DOHH2 (cell line): ENCODE measurements at regions not wholly inside any gene's neighbourhood (a gene's known extent, or its start where the extent isn't known, plus 50 kb on each side); places are given as distances from the start of the nearest gene placed in this dataset.
"Not testable (repeated sequence)": the region's sequence is repeated elsewhere in the genome, so short reads cannot be mapped to it uniquely, and the experiment has no call there.

Experiments
- H3F3A ChIP-seq: fragments of 200-600 bp; sonication (generic), shearing (Covaris generic); 2 replicates; pipeline ENCODE4 v1.6.0; 2016; ENCODE audit warnings: antibody characterized with exemption, mild to moderate bottlenecking; ENCODE audit not compliant: control insufficient read depth, insufficient read depth
- H3K27ac ChIP-seq: fragments of 200-600 bp; sonication (generic); 2 replicates; pipeline ENCODE4 v1.5.1; 2014; ENCODE audit warnings: low read depth, mild to moderate bottlenecking, low read length, moderate library complexity
- H3K27me3 ChIP-seq: fragments of 200-600 bp; sonication (generic); 2 replicates; pipeline ENCODE4 v1.6.1; 2014; ENCODE audit warnings: mild to moderate bottlenecking, low read length, mixed read lengths; ENCODE audit not compliant: control insufficient read depth
- H3K36me3 ChIP-seq: fragments of 200-600 bp; sonication (generic); 2 replicates; pipeline ENCODE4 v1.6.1; 2014; ENCODE audit warnings: mild to moderate bottlenecking, low read length, moderate library complexity, mixed read lengths; ENCODE audit not compliant: control insufficient read depth
- H3K4me1 ChIP-seq: fragments of 200-600 bp; sonication (generic); 2 replicates; pipeline ENCODE4 v1.6.1; 2014; ENCODE audit warnings: mild to moderate bottlenecking, low read length, mixed read lengths; ENCODE audit not compliant: control insufficient read depth
- H3K4me2 ChIP-seq: fragments of 200-600 bp; sonication (generic); 2 replicates; pipeline ENCODE4 v1.6.0; 2014; ENCODE audit warnings: mild to moderate bottlenecking, low read length, moderate library complexity
- H3K4me3 ChIP-seq: fragments of 200-600 bp; sonication (generic); 2 replicates; pipeline ENCODE4 v1.5.1; 2014; ENCODE audit warnings: mild to moderate bottlenecking, low read length, mixed read lengths
- H3K79me2 ChIP-seq: fragments of 200-600 bp; sonication (generic); 2 replicates; pipeline ENCODE4 v1.6.1; 2014; ENCODE audit warnings: mild to moderate bottlenecking, low read length, mixed read lengths; ENCODE audit not compliant: control insufficient read depth
- H3K9me2 ChIP-seq: fragments of 200-600 bp; sonication (generic); replicated peaks from 2 replicates; pipeline ENCODE4 v1.6.1; 2014; ENCODE audit warnings: mild to moderate bottlenecking, low read length, mixed read lengths; ENCODE audit not compliant: control insufficient read depth
- H3K9me3 ChIP-seq: fragments of 200-600 bp; sonication (generic); 2 replicates; pipeline ENCODE4 v1.6.1; 2014; ENCODE audit warnings: antibody characterized with exemption, low read length, mixed read lengths; ENCODE audit not compliant: control insufficient read depth, insufficient read depth
- H4K20me1 ChIP-seq: fragments of 200-600 bp; sonication (generic); 2 replicates; pipeline ENCODE4 v1.6.0; 2014; ENCODE audit warnings: low read depth, mild to moderate bottlenecking, antibody characterized with exemption, low read length, moderate library complexity; ENCODE audit not compliant: control insufficient read depth, insufficient read depth
- EZH2phosphoT487 ChIP-seq: fragments of 200-600 bp; sonication (generic); IDR thresholded peaks from 2 replicates; pipeline ENCODE4 v1.6.1; 2017; ENCODE audit warnings: borderline replicate concordance, mild to moderate bottlenecking, antibody characterized with exemption, low read length, moderate library complexity, mixed read lengths
- TF ChIP-seq, protein P1 (sequence below): fragments of 200-600 bp; sonication (generic); IDR thresholded peaks from one replicate; pipeline ENCODE4 v1.5.1; 2014; ENCODE audit warnings: antibody characterized with exemption, mild to moderate bottlenecking, low read depth, low read length; ENCODE audit not compliant: poor library complexity, severe bottlenecking

DNA sequence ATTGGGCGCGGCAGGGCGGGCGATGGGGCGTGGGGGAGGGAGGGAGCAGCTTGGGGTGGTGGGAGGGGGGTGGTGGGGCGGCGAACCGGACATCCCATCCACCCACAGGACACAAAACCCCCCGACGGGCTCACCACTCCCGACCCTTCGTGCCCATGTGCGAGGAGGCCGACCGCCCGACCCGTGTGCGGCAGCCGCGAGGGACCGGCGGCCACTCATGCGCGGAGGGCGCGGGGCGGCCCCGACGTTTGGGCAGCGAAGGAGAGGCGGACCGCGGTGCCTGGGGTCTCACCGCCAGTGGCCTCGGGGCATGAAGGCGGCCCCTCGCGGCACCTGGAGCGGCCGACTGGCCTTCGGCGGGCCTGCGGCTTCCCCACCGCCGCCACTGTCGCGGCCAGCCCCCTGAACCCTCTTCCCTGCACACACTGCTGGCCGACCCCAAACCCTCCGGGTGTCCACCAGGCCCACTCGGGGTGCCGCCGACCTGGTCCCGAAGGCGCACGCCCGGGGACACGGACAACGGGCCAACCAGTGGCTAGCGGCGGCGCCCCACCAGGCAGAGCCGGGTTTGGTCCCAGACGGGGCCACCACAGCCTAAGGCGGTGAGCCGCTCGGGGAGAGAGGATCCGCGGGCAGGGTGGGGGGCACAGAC, 94.6 kb upstream of the ANKRD30BL start:
- Histone ChIP-seq H3K4me1 (no peaks in the 10 kb centered on the region), H4K20me1 (no peaks in the 10 kb centered on the region), H3K27me3 (no peaks in the 10 kb centered on the region), H3K4me2 (no peak overlapping the region), H3F3A (no peaks in the 10 kb centered on the region), H3K36me3 (no peaks in the 10 kb centered on the region), H3K9me3 (peaks cover 15% of the 10 kb centered on the region; the same call in 1 of the 2 replicates), H3K4me3 (no peak overlapping the region), H3K79me2 (no peaks in the 10 kb centered on the region), H3K27ac (no peak overlapping the region), H3K9me2 (no peaks in the 10 kb centered on the region)
- no peak for TF ChIP-seq EZH2phosphoT487
- TF ChIP-seq, protein P1, sequence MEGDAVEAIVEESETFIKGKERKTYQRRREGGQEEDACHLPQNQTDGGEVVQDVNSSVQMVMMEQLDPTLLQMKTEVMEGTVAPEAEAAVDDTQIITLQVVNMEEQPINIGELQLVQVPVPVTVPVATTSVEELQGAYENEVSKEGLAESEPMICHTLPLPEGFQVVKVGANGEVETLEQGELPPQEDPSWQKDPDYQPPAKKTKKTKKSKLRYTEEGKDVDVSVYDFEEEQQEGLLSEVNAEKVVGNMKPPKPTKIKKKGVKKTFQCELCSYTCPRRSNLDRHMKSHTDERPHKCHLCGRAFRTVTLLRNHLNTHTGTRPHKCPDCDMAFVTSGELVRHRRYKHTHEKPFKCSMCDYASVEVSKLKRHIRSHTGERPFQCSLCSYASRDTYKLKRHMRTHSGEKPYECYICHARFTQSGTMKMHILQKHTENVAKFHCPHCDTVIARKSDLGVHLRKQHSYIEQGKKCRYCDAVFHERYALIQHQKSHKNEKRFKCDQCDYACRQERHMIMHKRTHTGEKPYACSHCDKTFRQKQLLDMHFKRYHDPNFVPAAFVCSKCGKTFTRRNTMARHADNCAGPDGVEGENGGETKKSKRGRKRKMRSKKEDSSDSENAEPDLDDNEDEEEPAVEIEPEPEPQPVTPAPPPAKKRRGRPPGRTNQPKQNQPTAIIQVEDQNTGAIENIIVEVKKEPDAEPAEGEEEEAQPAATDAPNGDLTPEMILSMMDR: no peak

- H3K4me1 ChIP-seq, H3K27me3 ChIP-seq, H3K27ac ChIP-seq, H3K36me3 ChIP-seq, H4K20me1 ChIP-seq, H3K9me2 ChIP-seq, H3K4me3 ChIP-seq, H3K4me2 ChIP-seq, H3F3A ChIP-seq, H3K79me2 ChIP-seq: not testable (repeated sequence)
- peaks cover 15% of the 10 kb centered on the region; the same call in 1 of the 2 replicates for H3K9me3 ChIP-seq
Measured at GRCh38 chr2:132256903-132257300, 95.2 kb upstream of the ANKRD30BL start.

GRCh38 chr2:132257301-132258171, 95.8 kb upstream of the ANKRD30BL start:
- H3K27ac ChIP-seq, H3K4me3 ChIP-seq, H3K9me2 ChIP-seq, H3K4me2 ChIP-seq, H3K4me1 ChIP-seq, H4K20me1 ChIP-seq, H3K79me2 ChIP-seq, H3K36me3 ChIP-seq, H3K27me3 ChIP-seq, H3F3A ChIP-seq: not testable (repeated sequence)
- H3K9me3 ChIP-seq: peaks cover 15% of the 10 kb centered on the region; the same call in 1 of the 2 replicates

DNA sequence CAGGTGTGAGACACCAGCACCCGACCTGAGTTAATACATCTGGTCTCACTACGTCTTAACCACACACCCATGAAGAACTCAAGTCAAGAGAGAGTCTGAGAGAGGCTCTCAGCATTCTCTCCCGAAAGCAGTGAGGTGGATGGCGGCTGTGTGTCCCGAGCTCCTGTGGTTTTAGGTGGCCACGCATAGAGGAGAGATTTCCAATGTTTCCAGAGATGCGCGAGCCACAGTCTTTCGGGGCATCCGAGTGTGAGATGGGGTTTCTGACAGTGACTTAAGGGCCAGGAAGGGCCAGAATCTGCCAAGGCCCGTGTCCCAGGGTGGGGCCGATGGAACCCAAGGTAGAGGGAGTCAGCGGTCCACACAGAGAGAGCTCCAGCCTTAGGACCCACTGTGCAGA, 97.5 kb upstream of the ANKRD30BL start:
- H3K4me3 ChIP-seq, H3K9me3 ChIP-seq, H3K9me2 ChIP-seq, H3K27me3 ChIP-seq, H3K4me1 ChIP-seq, H3K27ac ChIP-seq, H3K4me2 ChIP-seq, H3K36me3 ChIP-seq, H4K20me1 ChIP-seq, H3K79me2 ChIP-seq, H3F3A ChIP-seq: not testable (repeated sequence)

GRCh38 chr2:132265595-132265994, 103.8 kb upstream of the ANKRD30BL start:
- not testable (repeated sequence) for H3K27ac ChIP-seq, H3K27me3 ChIP-seq, H3F3A ChIP-seq, H3K4me2 ChIP-seq, H4K20me1 ChIP-seq, H3K4me3 ChIP-seq, H3K36me3 ChIP-seq, H3K9me3 ChIP-seq, H3K9me2 ChIP-seq, H3K79me2 ChIP-seq
- peaks cover 39% of the 10 kb centered on the region for H3K4me1 ChIP-seq
